GM21526 (cell line): ENCODE measurements at regions not wholly inside any gene's neighbourhood (a gene's known extent, or its start where the extent isn't known, plus 50 kb on each side); places are given as distances from the start of the nearest gene placed in this dataset.
"Not testable (repeated sequence)": the region's sequence is repeated elsewhere in the genome, so short reads cannot be mapped to it uniquely, and the experiment has no call there.

Experiments
- ATAC-seq: cut with Tn5 transposase; IDR thresholded peaks from one replicate; pipeline ENCODE4 v1.9.1; 2021; ENCODE audit warnings: moderate library complexity; ENCODE audit not compliant: unreplicated experiment, low FRiP score

GRCh38 chr12:114829833-114830232 is 145.9 kb upstream of the TBX3 start:
- no peak for ATAC-seq

DNA sequence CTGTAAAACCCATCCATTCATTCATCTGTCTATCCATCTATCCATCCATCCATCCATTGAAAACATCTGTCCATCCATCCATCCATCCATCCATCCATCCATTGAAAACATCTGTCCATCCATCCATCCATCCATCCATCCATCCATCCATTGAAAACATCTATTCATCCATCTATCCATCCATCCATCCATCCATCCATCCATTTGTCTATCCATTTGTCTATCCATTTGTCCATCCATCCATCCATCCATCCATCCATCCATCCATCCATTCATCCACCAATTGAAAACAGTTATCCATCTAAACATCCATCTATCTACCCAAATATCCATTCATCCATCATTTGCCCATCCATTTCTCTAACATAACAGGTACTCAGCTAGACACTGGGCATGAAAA is 145.3 kb upstream of the TBX3 start:
- ATAC-seq, result not testable (repeated sequence)

DNA sequence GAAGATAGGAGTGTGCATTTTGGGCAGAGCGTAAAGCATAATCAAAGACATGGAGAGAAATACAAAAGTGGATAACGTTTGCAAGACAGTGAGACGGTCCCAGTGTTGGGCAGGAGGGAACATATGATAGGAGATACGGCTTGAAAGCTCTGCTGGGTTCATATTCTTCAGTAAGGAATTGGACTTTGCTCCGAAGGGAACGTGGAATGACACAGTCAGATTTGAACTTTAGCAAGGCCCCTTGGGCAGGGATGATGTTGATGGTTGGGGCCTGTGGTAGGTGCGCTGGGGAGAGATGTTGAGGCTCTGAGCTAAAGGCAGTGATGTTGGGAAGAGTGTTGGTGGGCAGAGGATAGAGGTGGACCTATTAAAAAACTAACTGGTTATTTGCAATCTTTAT is 143.5 kb upstream of the TBX3 start:
- no peak for ATAC-seq

GRCh38 chr12:114826244-114826643 is 142.3 kb upstream of the TBX3 start:
- no peak for ATAC-seq

DNA sequence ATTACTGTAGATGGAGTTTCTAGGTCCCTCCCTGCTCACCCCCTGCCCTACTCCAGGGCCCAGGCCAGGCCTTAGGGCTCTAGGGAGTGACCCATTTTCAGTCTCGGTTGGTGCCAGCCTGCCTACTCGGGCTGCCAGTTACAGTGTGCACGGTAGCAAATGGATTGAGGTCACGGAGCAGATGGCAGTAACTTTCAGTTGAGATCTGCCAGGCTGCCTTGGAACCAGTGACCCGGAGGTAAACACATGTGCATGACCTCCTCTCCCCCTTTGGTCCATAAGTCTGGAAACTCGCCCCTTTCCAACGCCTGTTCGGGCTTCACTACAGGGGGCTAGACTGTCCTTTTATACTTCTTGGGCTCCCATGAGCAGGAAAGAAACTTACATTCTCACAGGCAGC is 139.7 kb upstream of the TBX3 start:
- no peak for ATAC-seq

DNA sequence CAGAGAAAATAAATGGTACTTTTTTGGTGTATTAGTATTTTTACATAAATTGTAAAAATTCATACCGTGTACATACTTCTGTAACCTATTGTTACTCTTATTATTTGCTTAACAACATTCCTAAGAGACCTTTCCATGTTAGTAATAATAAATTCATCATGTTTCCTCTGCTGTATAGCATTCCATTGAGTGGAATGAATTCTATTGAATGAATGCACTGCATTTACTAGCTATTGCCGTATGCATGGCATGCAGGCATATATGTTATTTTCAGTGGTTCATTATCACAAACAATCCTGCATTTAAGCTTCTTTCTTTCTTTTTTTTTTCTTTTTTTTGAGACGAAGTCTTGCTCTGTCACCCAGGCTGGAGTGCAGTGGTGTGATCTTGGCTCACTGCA is 137.6 kb upstream of the TBX3 start:
- ATAC-seq, result no peak

- no peak for ATAC-seq
Measured at GRCh38 chr12:114820796-114821195, 136.8 kb upstream of the TBX3 start.

- no peak for ATAC-seq
Measured at GRCh38 chr12:114817571-114818425, 133.8 kb upstream of the TBX3 start.

- ATAC-seq, result no peak
Measured at GRCh38 chr12:114815026-114815795, 131.2 kb upstream of the TBX3 start.

DNA sequence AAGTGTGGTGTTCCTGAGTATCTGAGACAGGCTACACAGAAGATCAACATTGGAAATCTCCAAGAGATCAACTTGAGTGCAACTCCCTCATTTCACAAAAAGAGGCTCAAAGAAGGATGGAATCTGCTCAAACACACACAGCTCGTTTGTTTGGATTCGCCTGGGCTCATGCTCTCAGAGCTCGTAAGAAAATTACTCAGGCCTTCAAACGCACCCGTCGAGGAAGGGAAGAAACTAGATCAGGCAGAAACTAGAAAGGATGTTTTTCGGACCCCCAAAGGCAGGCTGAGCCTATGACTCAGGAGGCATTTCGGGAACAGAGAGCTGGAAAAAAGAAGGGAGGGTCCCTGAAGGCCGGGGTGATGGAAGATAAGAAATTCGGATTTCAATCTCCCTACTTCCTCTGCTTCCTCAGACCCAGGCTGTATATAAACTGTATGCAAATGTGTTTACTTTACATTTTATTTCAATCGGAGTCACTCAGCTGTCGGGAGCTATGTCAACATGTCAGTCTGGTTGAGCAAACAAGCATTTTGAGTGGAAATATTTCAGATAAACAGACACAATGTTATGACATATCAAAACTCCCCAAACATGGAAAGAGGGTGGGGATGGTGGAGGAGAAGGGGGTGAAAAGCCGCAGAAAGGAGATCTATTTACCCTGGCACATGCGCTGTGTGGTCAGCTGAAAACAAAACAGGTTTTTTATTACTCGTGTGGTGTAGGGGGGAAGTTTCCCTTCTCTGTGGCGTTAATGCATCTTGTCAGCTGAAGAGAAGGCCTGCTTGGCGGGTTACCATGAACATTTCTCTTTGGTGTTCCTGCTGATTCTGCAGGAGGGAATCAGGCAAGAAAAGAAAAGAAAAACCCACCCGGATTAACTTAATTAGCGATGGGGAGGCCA is 129.1 kb upstream of the TBX3 start:
- ATAC-seq, result no peak

- no peak for ATAC-seq
Measured at GRCh38 chr12:114812384-114812783, 128.4 kb upstream of the TBX3 start.

DNA sequence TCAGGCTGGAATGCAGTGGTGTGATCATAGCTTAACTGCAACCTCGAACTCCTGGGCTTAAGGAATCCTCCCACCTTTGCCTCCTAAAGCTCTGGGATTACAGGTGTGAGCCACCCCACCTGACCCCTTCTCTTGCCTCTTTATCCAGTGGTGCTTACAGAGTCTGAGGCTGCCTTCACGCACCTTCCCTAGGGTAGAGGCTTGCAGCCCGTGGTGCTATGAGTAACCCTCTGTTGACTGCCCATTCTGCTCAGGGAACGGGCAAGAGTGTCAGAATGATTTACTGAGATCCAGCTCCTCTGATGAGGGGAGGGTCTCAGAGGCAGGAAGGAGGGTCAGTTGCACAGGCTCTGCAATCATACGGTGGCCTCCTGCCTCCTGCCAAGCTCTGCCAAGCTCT is 125.1 kb upstream of the TBX3 start:
- no peak for ATAC-seq

DNA sequence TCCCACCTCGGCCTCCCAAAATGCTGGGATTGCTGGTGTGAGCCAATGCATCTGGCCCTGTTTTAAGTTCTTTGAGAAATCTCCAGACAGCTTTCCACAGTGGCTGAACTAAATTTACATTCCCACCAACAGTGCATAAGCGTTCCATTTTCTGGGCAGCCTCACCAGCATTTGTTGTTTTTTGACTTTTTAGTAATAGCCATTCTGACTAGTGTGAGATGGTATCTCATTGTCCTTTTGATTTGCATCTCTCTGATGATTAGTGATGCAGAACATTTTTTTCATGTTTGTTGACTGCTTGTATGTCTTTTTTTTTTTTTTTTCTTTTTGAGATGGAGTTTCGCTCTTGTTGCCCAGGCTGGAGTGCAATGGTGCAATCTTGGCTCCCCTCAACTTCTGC is 117.4 kb upstream of the TBX3 start:
- not testable (repeated sequence) for ATAC-seq

DNA sequence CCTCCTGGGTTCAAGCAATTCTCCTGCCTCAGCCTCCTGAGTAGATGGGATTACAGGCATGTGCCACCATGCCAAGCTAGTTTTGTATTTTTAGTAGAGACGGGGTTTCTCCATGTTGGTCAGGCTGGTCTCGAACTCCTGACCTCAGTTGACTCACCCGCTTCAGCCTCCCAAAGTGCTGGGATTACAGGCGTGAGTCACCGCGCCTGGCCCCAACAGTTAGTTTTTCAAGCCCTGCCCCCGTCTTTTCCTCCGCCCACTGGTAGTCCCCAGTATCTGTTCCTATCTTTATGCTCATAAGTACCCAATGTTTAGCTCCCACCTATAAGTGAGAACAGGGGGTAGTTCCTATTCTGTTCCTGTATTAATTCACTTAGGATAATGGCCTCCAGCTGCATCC is 116.6 kb upstream of the TBX3 start:
- ATAC-seq, result not testable (repeated sequence)

DNA sequence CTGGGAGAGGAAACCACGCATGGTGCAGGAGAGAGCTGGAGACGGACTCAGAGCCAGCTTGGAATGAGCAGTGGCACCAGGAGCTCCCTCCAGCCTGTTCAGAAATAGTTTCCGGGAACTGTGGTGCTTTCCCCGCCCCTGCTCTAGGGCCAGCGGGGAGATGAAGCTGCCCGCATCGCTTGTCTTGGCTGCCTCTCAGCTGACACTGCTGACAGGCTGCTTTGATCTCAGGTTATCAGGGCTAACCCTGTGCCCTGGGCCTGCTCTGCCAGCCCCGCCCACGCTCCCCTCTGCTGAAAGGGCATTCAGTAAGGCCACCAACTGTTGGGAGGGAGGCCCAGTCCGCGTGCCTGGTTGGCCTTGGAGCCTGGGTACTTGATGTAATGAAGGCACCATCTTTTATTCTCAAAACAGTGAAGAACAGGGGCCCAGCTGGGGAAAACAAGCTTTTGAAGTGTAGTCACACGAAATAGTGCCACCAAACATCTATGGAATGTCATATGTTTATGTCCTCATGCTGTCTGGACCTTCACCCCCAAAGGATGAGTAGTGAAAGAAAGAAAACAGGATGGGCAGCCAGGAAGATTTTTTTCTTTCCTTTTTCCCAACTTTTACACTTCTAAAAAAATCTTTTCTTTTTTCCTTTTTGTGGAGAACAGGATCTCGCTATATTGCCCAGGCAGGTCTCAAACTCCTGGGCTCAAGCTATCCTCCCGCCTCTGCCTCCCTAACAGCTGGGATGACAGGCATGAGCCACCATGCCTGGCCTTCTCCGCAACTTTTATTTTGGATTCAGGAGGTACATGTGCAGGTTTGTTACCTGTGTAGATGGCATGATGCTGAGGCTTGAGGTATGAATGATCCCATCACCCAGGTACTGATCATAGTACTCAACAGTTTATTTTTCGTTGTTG is 115.9 kb upstream of the TBX3 start:
- ATAC-seq, result no peak

DNA sequence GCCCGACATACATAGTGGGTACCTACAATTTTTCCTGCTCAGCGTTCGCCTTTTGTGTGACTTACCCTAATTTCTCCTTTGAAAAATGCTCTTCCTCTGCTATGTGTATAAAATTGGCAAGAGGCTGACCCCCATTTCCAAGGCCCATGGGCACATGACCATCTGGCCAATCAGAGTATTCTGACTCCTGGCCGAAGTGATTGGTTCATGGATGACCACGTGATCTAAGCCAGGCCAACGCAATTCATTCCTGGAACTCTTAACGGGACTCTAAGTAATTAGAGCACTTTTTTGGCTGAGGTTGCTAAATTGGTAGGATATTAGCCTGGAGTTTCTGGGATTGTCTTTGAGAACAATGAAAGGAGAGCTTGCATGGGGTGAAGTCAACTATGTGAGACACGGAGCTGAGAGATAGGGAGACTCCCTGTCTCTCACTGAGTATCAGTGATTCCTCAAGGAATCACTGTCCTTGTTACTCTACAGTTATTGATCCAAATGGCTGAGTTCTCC is 110.1 kb upstream of the TBX3 start:
- no peak for ATAC-seq

DNA sequence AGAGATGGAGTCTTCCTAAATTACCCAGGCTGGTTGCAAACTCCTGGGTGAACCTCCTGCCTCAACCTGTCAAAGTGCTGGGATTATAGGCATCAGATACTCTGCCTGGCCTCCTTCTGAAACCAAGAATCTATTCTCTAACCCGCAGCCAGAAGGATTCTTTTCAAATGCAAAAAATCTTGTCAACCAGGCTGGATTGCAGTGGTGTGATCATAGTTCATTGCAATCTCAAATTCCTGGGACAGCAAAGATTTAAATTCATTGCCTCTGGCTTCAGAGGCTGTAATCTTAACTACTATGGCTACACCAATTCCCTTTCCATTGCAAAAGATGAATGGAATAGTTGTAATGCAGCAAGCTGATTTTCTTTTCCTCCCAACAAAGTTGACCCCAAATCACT is 106.3 kb upstream of the TBX3 start:
- no peak for ATAC-seq

DNA sequence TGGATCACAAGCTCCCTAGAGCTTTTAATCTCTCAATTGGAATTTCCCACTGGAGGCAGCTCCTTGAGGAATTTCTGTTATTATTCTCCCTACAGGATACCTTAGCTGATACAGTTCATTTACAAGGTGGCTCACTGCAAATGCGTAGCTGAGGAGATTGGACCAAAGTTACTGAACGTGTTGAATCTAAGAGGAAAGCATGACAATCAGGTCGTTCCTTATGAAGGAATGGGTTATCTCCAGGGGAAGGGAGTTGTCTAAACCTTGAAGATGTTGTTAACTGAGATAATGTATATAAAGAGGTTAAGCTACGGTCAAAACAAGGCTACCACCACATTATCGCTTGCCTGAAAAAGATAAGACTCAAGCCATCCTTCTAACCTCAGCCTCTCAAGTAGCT is 105.8 kb upstream of the TBX3 start:
- ATAC-seq, result no peak

GRCh38 chr12:114789276-114789675 is 105.3 kb upstream of the TBX3 start:
- ATAC-seq, result no peak

DNA sequence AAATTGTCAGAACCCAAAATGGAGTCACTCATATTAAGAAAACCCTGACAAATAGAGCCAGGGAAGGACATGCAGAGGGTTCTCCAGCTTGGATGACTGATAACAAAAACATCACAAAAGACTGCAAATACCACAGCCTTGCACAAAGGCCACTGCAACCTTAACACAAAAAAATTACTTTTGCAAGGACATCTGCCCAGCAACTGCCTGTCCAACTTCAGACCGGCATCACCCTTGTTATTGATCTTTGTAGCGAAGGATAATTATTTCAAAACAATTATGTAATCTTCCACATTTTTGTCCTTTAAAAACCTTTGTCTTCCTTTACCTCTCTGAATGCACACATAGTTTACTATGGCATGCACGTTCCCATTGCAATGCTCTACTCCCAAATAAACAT is 100.6 kb upstream of the TBX3 start:
- ATAC-seq, result no peak
